Heart right ventricle (tissue), 16 donors: ENCODE measurements at regions not wholly inside any gene's neighbourhood (a gene's known extent, or its start where the extent isn't known, plus 50 kb on each side); places are given as distances from the start of the nearest gene placed in this dataset.

ENCODE experiments used
- ATAC-seq, 8 donors: fragments of 200-7000 bp; cut with Tn5 transposase; one replicate each; pipeline ENCODE4 v1.9.1; 2020; ENCODE audit warnings: mild to moderate bottlenecking in 8 of 8, moderate library complexity in 8 of 8, moderate number of reproducible peaks in 1 of 8
- DNase-seq, 2 donors: peaks; one replicate each; pipeline ENCODE4 v3.0.0-alpha.2; 2020
- H3K27ac ChIP-seq, 10 donors: fragments of 200-600 bp; sonication (generic) in 2 of 10; one replicate each; pipeline versions ENCODE4 v1.5.0 to v1.8.0; 2020 to 2022; ENCODE audit warnings: mild to moderate bottlenecking in 3 of 10
- H3K27me3 ChIP-seq, 7 donors: fragments of 200-600 bp; one replicate each; pipeline ENCODE4 v1.8.0; 2021 to 2022; ENCODE audit warnings: mild to moderate bottlenecking in 2 of 7
- H3K36me3 ChIP-seq, 9 donors: fragments of 200-600 bp; sonication (generic) in 1 of 9; one replicate each; pipeline versions ENCODE4 v1.5.0 to v1.8.0; 2020 to 2022; ENCODE audit warnings: mild to moderate bottlenecking in 2 of 9
- H3K4me1 ChIP-seq, 9 donors: fragments of 200-600 bp; sonication (generic) in 1 of 9; one replicate each; pipeline versions ENCODE4 v1.5.0 to v1.8.0; 2020 to 2022; ENCODE audit warnings: mild to moderate bottlenecking in 4 of 9
- H3K4me3 ChIP-seq, 10 donors: fragments of 200-600 bp; sonication (generic) in 2 of 10; one replicate each; pipeline versions ENCODE4 v1.5.0 to v1.8.0; 2020 to 2022; ENCODE audit warnings: mild to moderate bottlenecking in 7 of 10, moderate library complexity in 2 of 10
- H3K9me3 ChIP-seq, 11 donors: fragments of 200-600 bp in 10 of 11; sonication (generic) in 2 of 11; one replicate each; pipeline versions ENCODE4 v1.5.0 to v1.8.0; 2013 to 2022; ENCODE audit warnings: mild to moderate bottlenecking in 2 of 11, control low read depth in 1 of 11, moderate library complexity in 1 of 11
- CTCF ChIP-seq, 9 donors: fragments of 200-600 bp; sonication (generic) in 2 of 9; IDR thresholded peaks; one replicate each; pipeline versions ENCODE4 v1.5.0 to v1.8.0; 2021 to 2022; ENCODE audit warnings: antibody characterized with exemption in 9 of 9, mild to moderate bottlenecking in 5 of 9, moderate library complexity in 1 of 9
- WGBS, 2 donors: extraction: QIAGEN DNeasy Blood & Tissue Kit; methylation state at CpG; one replicate each; pipeline ENCODE4 v1.1.7; 2013; ENCODE audit warnings: inconsistent platforms in 1 of 2; 5-methylcytosine and 5-hydroxymethylcytosine counted together
- intact Hi-C, 10 donors: fragments of 100-400 bp; cut with DNase I; formaldehyde crosslinking; loops; one replicate each; pipeline versions ENCODE4 v1.11.1 to v1.14.2; 2022
- donor health status: Arrhythmogenic right ventricular cardiomyopathy.
- donor health status: ischemic (EF 13 %, LVEDD 7.1; RV severe dilation, severe dysfunction).
- donor health status: healthy with polysubstance abuse.
- donor health status: DM: no; HTN: yes; CAD: no.
- donor health status: DM: no; HTN: no; CAD: no.
- donor health status: ischemic (EF 25% LVEDD 6.9; RV normal size, moderate dysfunction).
- donor health status: ischemic (EF 25% LVEDD 5.7; RV mildly dilated, moderate dysfunction).
- donor health status: healthy.
- donor health status: DM: yes; HTN: yes; CAD: no.
- donor health status: Ischemic cardiomyopathy.
- donor health status: ischemic (EF 35%, LVEDD 5.7; RV mildly dilated, moderate dysfunction).
- donor health status: nonischemic (EF 11% LVEDD 7.7; RV severe dilation, severe dysfunction).
- donor health status: DM: yes; HTN: yes; CAD: no.
- donor health status: PGD.
- donor health status: ischemic (EF 29% LVEDD 5.4; RV normal size, mild dysfunction).
- donor health status: nonischemic (EF 23%, LVEDD 6.1; RV moderate dilation, normal function).

GRCh38 chr1:62385923-62386322 lies 50.9 kb upstream of the USP1 start:
- Histone ChIP-seq H3K27me3 (peaks cover 0 to 7% (median 0%) of the 10 kb centered on the region in 7 donors), H3K36me3 (no peaks in the 10 kb centered on the region), H3K4me1 (peaks cover 0 to 12% (median 4%) of the 10 kb centered on the region in 9 donors), H3K27ac (no peak overlapping the region), H3K9me3 (no peaks in the 10 kb centered on the region), H3K4me3 (no peak overlapping the region)
- ATAC-seq (no peak), DNase-seq (no peak)
- intact Hi-C loops, result no loop called here
- 84 to 88% methylated on average over 5 of the region's 5 CpGs for WGBS, 2 donors
- no peak for TF ChIP-seq CTCF (IDR thresholded peaks at IDR 0.05)

GRCh38 chr1:62386351-62387121 lies 50.3 kb upstream of the USP1 start:
- no peak overlapping the region for H3K4me3 ChIP-seq
- WGBS, 2 donors, result 53 to 66% methylated on average over 3 of the region's 3 CpGs
- TF ChIP-seq CTCF (IDR thresholded peaks at IDR 0.05), result no peak
- H3K36me3 ChIP-seq, result no peaks in the 10 kb centered on the region
- H3K27me3 ChIP-seq, result peaks cover 0 to 7% (median 0%) of the 10 kb centered on the region in 7 donors
- no peak for ATAC-seq
- H3K4me1 ChIP-seq, result peaks cover 0 to 12% (median 4%) of the 10 kb centered on the region in 9 donors
- H3K9me3 ChIP-seq, result no peaks in the 10 kb centered on the region
- no peak for DNase-seq
- intact Hi-C loops, result no loop called here
- no peak overlapping the region for H3K27ac ChIP-seq
